Muscle layer of duodenum (tissue), 2 donors: ENCODE measurements at regions not wholly inside any gene's neighbourhood (a gene's known extent, or its start where the extent isn't known, plus 50 kb on each side); places are given as distances from the start of the nearest gene placed in this dataset.

Experiments used
- H3K27ac ChIP-seq: one replicate; pipeline ENCODE4 v1.7.0; 2013; ENCODE audit warnings: mild to moderate bottlenecking, low read length
- H3K27me3 ChIP-seq: one replicate; pipeline ENCODE4 v1.7.0; 2013; ENCODE audit warnings: low read depth, mild to moderate bottlenecking, control low read depth, low read length
- H3K36me3 ChIP-seq, 2 donors: one replicate each; pipeline ENCODE4 v1.7.0; 2013; ENCODE audit warnings: low read length in 2 of 2, control low read depth in 1 of 2, mild to moderate bottlenecking in 1 of 2; ENCODE audit not compliant: insufficient read depth in 2 of 2, control insufficient read depth in 1 of 2
- H3K4me1 ChIP-seq, 2 donors: one replicate each; pipeline ENCODE4 v1.7.0; 2013; ENCODE audit warnings: low read length in 2 of 2, mild to moderate bottlenecking in 2 of 2, control low read depth in 1 of 2, moderate library complexity in 1 of 2; ENCODE audit not compliant: insufficient read depth in 2 of 2, control insufficient read depth in 1 of 2
- H3K4me3 ChIP-seq, 2 donors: one replicate each; pipeline ENCODE4 v1.7.0; 2013; ENCODE audit warnings: low read length in 2 of 2, low read depth in 1 of 2, mild to moderate bottlenecking in 1 of 2
- H3K9me3 ChIP-seq, 2 donors: one replicate each; pipeline ENCODE4 v1.7.0; 2013; ENCODE audit warnings: low read length in 2 of 2, control low read depth in 1 of 2, mild to moderate bottlenecking in 1 of 2; ENCODE audit not compliant: control insufficient read depth in 1 of 2
- donor health status: healthy.

GRCh38 chr2:200180943-200181342 lies 125.5 kb upstream of the SPATS2L start:
- H3K36me3 ChIP-seq: no peaks in the 10 kb centered on the region
- H3K27me3 ChIP-seq: no peaks in the 10 kb centered on the region
- no peaks in the 10 kb centered on the region for H3K4me1 ChIP-seq
- no peaks in the 10 kb centered on the region for H3K9me3 ChIP-seq
- no peak overlapping the region for H3K4me3 ChIP-seq
- no peak overlapping the region for H3K27ac ChIP-seq

GRCh38 chr2:200181755-200182154 lies 124.7 kb upstream of the SPATS2L start:
- Histone ChIP-seq H3K36me3 (no peaks in the 10 kb centered on the region), H3K4me3 (no peak overlapping the region), H3K9me3 (no peaks in the 10 kb centered on the region), H3K27ac (no peak overlapping the region), H3K4me1 (no peaks in the 10 kb centered on the region), H3K27me3 (no peaks in the 10 kb centered on the region)

- Histone ChIP-seq H3K36me3 (no peaks in the 10 kb centered on the region), H3K4me1 (no peaks in the 10 kb centered on the region), H3K27me3 (no peaks in the 10 kb centered on the region), H3K27ac (no peak overlapping the region), H3K4me3 (no peak overlapping the region), H3K9me3 (no peaks in the 10 kb centered on the region)
Observed at GRCh38 chr2:200184748-200185627, 121.5 kb upstream of the SPATS2L start.

GRCh38 chr2:200185628-200186000 lies 120.9 kb upstream of the SPATS2L start:
- no peaks in the 10 kb centered on the region for H3K36me3 ChIP-seq
- no peaks in the 10 kb centered on the region for H3K27me3 ChIP-seq
- H3K9me3 ChIP-seq: no peaks in the 10 kb centered on the region
- H3K4me1 ChIP-seq: no peaks in the 10 kb centered on the region
- no peak overlapping the region for H3K27ac ChIP-seq
- H3K4me3 ChIP-seq: no peak overlapping the region

GRCh38 chr2:200186002-200186401 lies 120.5 kb upstream of the SPATS2L start:
- Histone ChIP-seq H3K4me1 (no peaks in the 10 kb centered on the region), H3K27me3 (no peaks in the 10 kb centered on the region), H3K36me3 (no peaks in the 10 kb centered on the region), H3K9me3 (no peaks in the 10 kb centered on the region), H3K4me3 (no peak overlapping the region), H3K27ac (no peak overlapping the region)

GRCh38 chr2:200188876-200189275 lies 117.6 kb upstream of the SPATS2L start:
- H3K27ac ChIP-seq: no peak overlapping the region
- H3K4me3 ChIP-seq: no peak overlapping the region
- H3K4me1 ChIP-seq: no peaks in the 10 kb centered on the region
- no peaks in the 10 kb centered on the region for H3K36me3 ChIP-seq
- no peaks in the 10 kb centered on the region for H3K9me3 ChIP-seq
- H3K27me3 ChIP-seq: no peaks in the 10 kb centered on the region

GRCh38 chr2:200189964-200190363 lies 116.5 kb upstream of the SPATS2L start:
- no peaks in the 10 kb centered on the region for H3K36me3 ChIP-seq
- no peaks in the 10 kb centered on the region for H3K9me3 ChIP-seq
- no peaks in the 10 kb centered on the region for H3K4me1 ChIP-seq
- H3K27ac ChIP-seq: no peak overlapping the region
- no peak overlapping the region for H3K4me3 ChIP-seq
- no peaks in the 10 kb centered on the region for H3K27me3 ChIP-seq

- Histone ChIP-seq H3K9me3 (no peaks in the 10 kb centered on the region), H3K36me3 (no peaks in the 10 kb centered on the region), H3K27ac (no peak overlapping the region), H3K4me3 (no peak overlapping the region), H3K4me1 (no peaks in the 10 kb centered on the region), H3K27me3 (no peaks in the 10 kb centered on the region)
Observed at GRCh38 chr2:200193331-200193730, 113.2 kb upstream of the SPATS2L start.

GRCh38 chr2:200193791-200194190 lies 112.7 kb upstream of the SPATS2L start:
- no peak overlapping the region for H3K27ac ChIP-seq
- no peak overlapping the region for H3K4me3 ChIP-seq
- no peaks in the 10 kb centered on the region for H3K36me3 ChIP-seq
- no peaks in the 10 kb centered on the region for H3K4me1 ChIP-seq
- no peaks in the 10 kb centered on the region for H3K27me3 ChIP-seq
- H3K9me3 ChIP-seq: no peaks in the 10 kb centered on the region

- H3K36me3 ChIP-seq: no peaks in the 10 kb centered on the region
- H3K27ac ChIP-seq: no peak overlapping the region
- no peak overlapping the region for H3K4me3 ChIP-seq
- H3K9me3 ChIP-seq: no peaks in the 10 kb centered on the region
- H3K4me1 ChIP-seq: no peaks in the 10 kb centered on the region
- H3K27me3 ChIP-seq: no peaks in the 10 kb centered on the region
Observed at GRCh38 chr2:200194746-200195145, 111.7 kb upstream of the SPATS2L start.

GRCh38 chr2:200199005-200199404 lies 107.5 kb upstream of the SPATS2L start:
- Histone ChIP-seq H3K36me3 (no peaks in the 10 kb centered on the region), H3K27ac (no peak overlapping the region), H3K9me3 (no peaks in the 10 kb centered on the region), H3K4me1 (no peaks in the 10 kb centered on the region), H3K27me3 (no peaks in the 10 kb centered on the region), H3K4me3 (no peak overlapping the region)
